Upper lobe of left lung (tissue), 4 donors: ENCODE measurements at regions not wholly inside any gene's neighbourhood (a gene's known extent, or its start where the extent isn't known, plus 50 kb on each side); places are given as distances from the start of the nearest gene placed in this dataset.

Source experiments
- CTCF ChIP-seq, 6 experiments: fragments of 450-650 bp in 4 of 6; fragments of 200-600 bp in 2 of 6; sonication (generic) in 2 of 6; IDR thresholded peaks; one replicate each; pipeline ENCODE4 v1.5.1; 2016 to 2019; ENCODE audit warnings: antibody characterized with exemption in 6 of 6
- EP300 ChIP-seq, 4 donors: sonication (generic); formaldehyde crosslinking; IDR thresholded peaks; one replicate each; pipeline ENCODE4 v1.5.1; 2017; ENCODE audit warnings: antibody characterized with exemption in 4 of 4, control low read depth in 2 of 4
- POLR2AphosphoS5 ChIP-seq, 2 donors: sonication (generic); formaldehyde crosslinking; IDR thresholded peaks; one replicate each; pipeline ENCODE4 v1.5.1; 2017; ENCODE audit warnings: antibody characterized with exemption in 2 of 2

GRCh38 chr18:43994381-43994780, 686.3 kb upstream of the SETBP1 start:
- no peak for TF ChIP-seq CTCF (IDR thresholded peaks at IDR 0.05)
- no peak for TF ChIP-seq EP300 (IDR thresholded peaks at IDR 0.05)
- no peak for TF ChIP-seq POLR2AphosphoS5 (IDR thresholded peaks at IDR 0.05)
